Endodermal cell (in vitro differentiated cells): ENCODE measurements at regions not wholly inside any gene's neighbourhood (a gene's known extent, or its start where the extent isn't known, plus 50 kb on each side); places are given as distances from the start of the nearest gene placed in this dataset.
A peak's percentile ranks its signal among the peaks of the same experiment; 100 is the strongest.

Experiments used
- DNase-seq: peaks from one replicate; pipeline ENCODE4 v3.0.0-alpha.2; 2017
- H3K27ac ChIP-seq: 2 replicates; pipeline ENCODE4 v1.5.1; 2013; ENCODE audit warnings: mild to moderate bottlenecking, low read depth, low read length, moderate library complexity
- H3K27me3 ChIP-seq: 2 replicates; pipeline ENCODE4 v1.6.1; 2013; ENCODE audit warnings: mild to moderate bottlenecking, low read length, moderate library complexity; ENCODE audit not compliant: insufficient read depth, control insufficient read depth, poor library complexity, severe bottlenecking
- H3K36me3 ChIP-seq: 2 replicates; pipeline ENCODE4 v1.7.0; 2013; ENCODE audit warnings: mild to moderate bottlenecking, low read length, moderate library complexity; ENCODE audit not compliant: control insufficient read depth, insufficient read depth
- H3K4me1 ChIP-seq: one replicate; pipeline ENCODE4 v1.7.0; 2013; ENCODE audit warnings: low read length; ENCODE audit not compliant: control insufficient read depth, insufficient read depth
- H3K4me3 ChIP-seq: 2 replicates; pipeline ENCODE4 v1.5.1; 2013; ENCODE audit warnings: mild to moderate bottlenecking, low read length, moderate library complexity
- H3K9ac ChIP-seq: 2 replicates; pipeline ENCODE4 v1.6.1; 2013; ENCODE audit warnings: mild to moderate bottlenecking, low read length, moderate library complexity; ENCODE audit not compliant: poor library complexity, severe bottlenecking; ENCODE audit errors: extremely low read depth
- H3K9me3 ChIP-seq: 2 replicates; pipeline ENCODE4 v1.6.1; 2013; ENCODE audit warnings: mild to moderate bottlenecking, low read length, moderate library complexity; ENCODE audit not compliant: control insufficient read depth
- H3K27ac Mint-ChIP-seq: 2 replicates; pipeline ENCODE4 v1.8.0; 2020; ENCODE audit warnings: mixed read lengths
- H3K27me3 Mint-ChIP-seq: 2 replicates; pipeline ENCODE4 v1.8.0; 2021; ENCODE audit warnings: mild to moderate bottlenecking, mixed read lengths; ENCODE audit not compliant: insufficient read depth
- H3K36me3 Mint-ChIP-seq: 2 replicates; pipeline ENCODE4 v1.8.0; 2020; ENCODE audit warnings: low read depth, mixed read lengths
- H3K4me1 Mint-ChIP-seq: 2 replicates; pipeline ENCODE4 v1.8.0; 2020; ENCODE audit warnings: mixed read lengths
- H3K4me3 Mint-ChIP-seq: 2 replicates; pipeline ENCODE4 v1.8.0; 2020; ENCODE audit warnings: mild to moderate bottlenecking, moderate library complexity, mixed read lengths
- H3K9me3 Mint-ChIP-seq: 2 replicates; pipeline ENCODE4 v1.8.0; 2020; ENCODE audit warnings: mild to moderate bottlenecking, mixed read lengths
- WGBS, 2 experiments: methylation state at CpG; one replicate each; pipeline versions ENCODE4 v1.1.5 to v1.1.7; 2013; ENCODE audit warnings: missing lambda C conversion rate in 2 of 2, mixed read lengths in 1 of 2; ENCODE audit not compliant: insufficient coverage in 1 of 2, insufficient read length in 1 of 2; 5-methylcytosine and 5-hydroxymethylcytosine counted together
- TF ChIP-seq, protein P1 (sequence below): fragments of 200-600 bp; sonication (generic); conservative IDR thresholded peaks from 2 replicates; pipeline ENCODE4 v1.5.0; 2021; ENCODE audit warnings: antibody characterized with exemption, mild to moderate bottlenecking

DNA sequence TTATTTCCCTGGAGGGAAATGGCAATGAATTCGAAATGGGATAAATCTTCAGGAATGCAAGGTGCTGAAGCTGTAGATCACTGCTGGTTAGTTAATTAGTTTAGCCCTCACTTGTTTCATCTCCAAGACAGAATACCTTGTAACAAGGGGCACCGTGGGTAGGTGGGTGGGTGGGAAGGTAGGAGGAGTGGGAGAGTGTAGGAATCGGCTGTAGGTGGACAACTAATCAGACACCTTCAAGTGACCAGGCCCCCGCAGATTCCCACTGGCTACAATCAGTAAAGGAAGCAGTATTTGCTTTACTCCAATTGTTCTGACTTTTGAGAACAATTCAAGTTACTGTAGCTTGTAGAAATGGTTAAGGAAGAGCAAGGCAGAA is 293.7 kb downstream of the TLE1 start:
- H3K36me3 ChIP-seq = no peaks in the 10 kb centered on the region
- no peaks in the 10 kb centered on the region for H3K36me3 Mint-ChIP-seq
- H3K27ac ChIP-seq = no peak overlapping the region
- no peaks in the 10 kb centered on the region for H3K27me3 Mint-ChIP-seq
- H3K9ac ChIP-seq = no peak overlapping the region
- H3K4me3 ChIP-seq = no peak overlapping the region
- WGBS, 2 experiments = 83 to 88% methylated on average over 1 to 4 of the region's 4 CpGs
- H3K9me3 ChIP-seq = peaks cover 7% of the 10 kb centered on the region
- no peaks in the 10 kb centered on the region for H3K9me3 Mint-ChIP-seq
- H3K27me3 ChIP-seq = no peaks in the 10 kb centered on the region
- H3K4me1 ChIP-seq = no peaks in the 10 kb centered on the region
- TF ChIP-seq, protein P1, sequence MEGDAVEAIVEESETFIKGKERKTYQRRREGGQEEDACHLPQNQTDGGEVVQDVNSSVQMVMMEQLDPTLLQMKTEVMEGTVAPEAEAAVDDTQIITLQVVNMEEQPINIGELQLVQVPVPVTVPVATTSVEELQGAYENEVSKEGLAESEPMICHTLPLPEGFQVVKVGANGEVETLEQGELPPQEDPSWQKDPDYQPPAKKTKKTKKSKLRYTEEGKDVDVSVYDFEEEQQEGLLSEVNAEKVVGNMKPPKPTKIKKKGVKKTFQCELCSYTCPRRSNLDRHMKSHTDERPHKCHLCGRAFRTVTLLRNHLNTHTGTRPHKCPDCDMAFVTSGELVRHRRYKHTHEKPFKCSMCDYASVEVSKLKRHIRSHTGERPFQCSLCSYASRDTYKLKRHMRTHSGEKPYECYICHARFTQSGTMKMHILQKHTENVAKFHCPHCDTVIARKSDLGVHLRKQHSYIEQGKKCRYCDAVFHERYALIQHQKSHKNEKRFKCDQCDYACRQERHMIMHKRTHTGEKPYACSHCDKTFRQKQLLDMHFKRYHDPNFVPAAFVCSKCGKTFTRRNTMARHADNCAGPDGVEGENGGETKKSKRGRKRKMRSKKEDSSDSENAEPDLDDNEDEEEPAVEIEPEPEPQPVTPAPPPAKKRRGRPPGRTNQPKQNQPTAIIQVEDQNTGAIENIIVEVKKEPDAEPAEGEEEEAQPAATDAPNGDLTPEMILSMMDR = no peak
- H3K4me3 Mint-ChIP-seq = no peak overlapping the region
- H3K27ac Mint-ChIP-seq = no peak overlapping the region
- DNase-seq = no peak
- peaks cover 27% of the 10 kb centered on the region for H3K4me1 Mint-ChIP-seq

DNA sequence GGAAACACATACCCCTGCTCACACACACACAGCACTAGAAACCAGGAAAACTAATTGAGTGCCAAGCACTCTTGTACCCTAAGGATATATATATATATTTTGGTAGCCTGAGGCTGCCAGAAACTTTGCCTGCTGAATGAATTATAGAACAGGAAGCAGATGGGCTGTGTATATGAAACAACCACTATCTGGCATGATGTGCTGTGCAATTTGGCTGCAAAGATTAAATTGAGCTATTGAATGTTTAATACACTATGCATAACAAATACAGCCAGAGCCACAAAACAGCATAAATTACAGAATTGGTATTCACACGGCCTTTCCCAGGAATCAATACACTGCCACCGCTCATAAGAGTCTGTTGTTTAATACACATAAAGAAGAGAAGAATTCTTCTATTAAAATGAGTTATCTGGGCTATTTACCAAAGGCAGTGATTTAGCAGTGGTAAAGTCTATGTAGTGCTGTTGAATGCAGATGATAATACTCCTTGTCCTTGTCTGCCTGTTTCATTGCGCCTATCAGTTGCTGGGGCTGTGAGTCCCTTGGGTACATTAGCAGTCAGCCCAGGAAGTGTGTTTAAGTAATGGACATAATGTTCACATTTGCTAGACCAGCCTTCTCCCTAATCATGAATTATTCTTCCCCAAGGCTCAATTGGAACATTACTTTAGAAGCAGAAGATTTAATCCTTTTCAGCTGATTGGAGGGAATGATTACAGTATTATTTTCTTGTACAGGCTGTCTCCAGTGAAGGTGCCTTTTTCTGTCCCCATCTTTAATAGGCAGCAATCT is 294.3 kb downstream of the TLE1 start:
- no peak for DNase-seq
- H3K36me3 ChIP-seq = no peaks in the 10 kb centered on the region
- H3K4me3 ChIP-seq = no peak overlapping the region
- Mint-ChIP-seq H3K36me3 (no peaks in the 10 kb centered on the region), H3K27me3 (no peaks in the 10 kb centered on the region), H3K27ac (no peak overlapping the region), H3K4me1 (peaks cover 33% of the 10 kb centered on the region), H3K9me3 (no peaks in the 10 kb centered on the region), H3K4me3 (no peak overlapping the region)
- peaks cover 3% of the 10 kb centered on the region for H3K4me1 ChIP-seq
- WGBS, 2 experiments = 97% methylated on average over 3 of the region's 3 CpGs; no CpG with 5 or more reads in 1 of the 2 experiments
- H3K27ac ChIP-seq = peak overlapping the region; percentile 55
- no peak overlapping the region for H3K9ac ChIP-seq
- no peaks in the 10 kb centered on the region for H3K27me3 ChIP-seq
- TF ChIP-seq, protein P1 = no peak
- H3K9me3 ChIP-seq = peaks cover 7% of the 10 kb centered on the region

DNA sequence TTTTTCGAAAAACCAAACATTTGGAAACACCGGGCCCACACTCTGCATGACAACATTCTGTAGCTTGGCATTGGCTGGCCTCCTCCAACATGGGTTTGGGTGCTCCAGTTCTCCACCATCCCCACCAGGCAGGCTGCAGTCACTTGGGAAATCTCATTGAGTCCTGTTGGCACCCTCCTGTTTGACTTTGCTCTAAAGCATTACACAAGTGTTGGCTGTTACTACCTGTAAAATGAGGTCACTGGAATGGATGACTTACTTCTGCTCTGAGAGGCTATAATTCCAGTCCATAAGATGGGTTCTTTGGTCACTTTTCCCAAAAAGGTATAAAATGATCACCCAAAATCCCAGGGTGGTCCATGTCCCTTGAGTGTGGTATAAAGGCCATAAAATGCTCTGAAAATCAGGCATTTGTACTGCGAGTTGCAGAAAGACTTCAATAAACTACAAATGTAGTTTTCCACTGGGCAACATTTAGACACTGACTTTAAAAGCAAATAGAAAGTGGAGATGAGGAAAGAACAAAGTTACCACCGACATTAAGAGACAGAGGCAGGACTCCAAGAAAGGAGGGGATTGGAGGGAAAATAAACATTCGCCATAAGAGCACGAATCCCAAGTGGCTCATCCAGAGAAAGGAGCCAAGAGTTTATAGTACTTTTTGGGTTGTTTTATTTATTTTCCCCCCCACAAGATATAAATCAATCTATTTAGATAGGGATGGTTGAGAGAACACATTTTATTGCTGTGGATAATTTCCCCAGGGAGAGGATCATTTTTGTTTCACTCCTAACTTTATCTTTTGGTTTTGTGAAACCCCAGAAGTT is 295.1 kb downstream of the TLE1 start:
- Histone ChIP-seq H3K36me3 (no peaks in the 10 kb centered on the region), H3K27ac (no peak overlapping the region), H3K9me3 (peaks cover 7% of the 10 kb centered on the region), H3K9ac (no peak overlapping the region), H3K4me1 (peaks cover 3% of the 10 kb centered on the region), H3K27me3 (no peaks in the 10 kb centered on the region), H3K4me3 (no peak overlapping the region)
- peaks cover 41% of the 10 kb centered on the region for H3K4me1 Mint-ChIP-seq
- WGBS, 2 experiments = 87 to 91% methylated on average over 3 to 6 of the region's 6 CpGs
- no peak overlapping the region for H3K27ac Mint-ChIP-seq
- H3K27me3 Mint-ChIP-seq = no peaks in the 10 kb centered on the region
- H3K9me3 Mint-ChIP-seq = no peaks in the 10 kb centered on the region
- TF ChIP-seq, protein P1 = no peak
- no peaks in the 10 kb centered on the region for H3K36me3 Mint-ChIP-seq
- no peak overlapping the region for H3K4me3 Mint-ChIP-seq
- DNase-seq = no peak
